BLaER1 (cell line): ENCODE measurements at regions not wholly inside any gene's neighbourhood (a gene's known extent, or its start where the extent isn't known, plus 50 kb on each side); places are given as distances from the start of the nearest gene placed in this dataset.

Source experiments
- H3K27ac ChIP-seq: shearing (Covaris generic); formaldehyde crosslinking; 2 replicates; pipeline ENCODE4 v1.8.1; 2022
- H3K27me3 ChIP-seq: shearing (Covaris generic); formaldehyde crosslinking; 2 replicates; pipeline ENCODE4 v1.8.1; 2022
- H3K36me3 ChIP-seq: shearing (Covaris generic); formaldehyde crosslinking; 2 replicates; pipeline ENCODE4 v1.8.1; 2022
- H3K4me1 ChIP-seq: shearing (Covaris generic); formaldehyde crosslinking; 2 replicates; pipeline ENCODE4 v1.8.1; 2022
- H3K4me2 ChIP-seq: shearing (Covaris generic); formaldehyde crosslinking; 2 replicates; pipeline ENCODE4 v1.8.1; 2022
- H3K4me3 ChIP-seq: shearing (Covaris generic); formaldehyde crosslinking; 2 replicates; pipeline ENCODE4 v1.8.1; 2022
- H3K9ac ChIP-seq: shearing (Covaris generic); formaldehyde crosslinking; 2 replicates; pipeline ENCODE4 v1.8.1; 2022
- H3K9me3 ChIP-seq: shearing (Covaris generic); formaldehyde crosslinking; 2 replicates; pipeline ENCODE4 v1.8.1; 2022
- H4K20me1 ChIP-seq: shearing (Covaris generic); formaldehyde crosslinking; 2 replicates; pipeline ENCODE4 v1.8.1; 2022
- Cebpa-rat ChIP-seq: shearing (Covaris generic); IDR thresholded peaks from 2 replicates; pipeline ENCODE4 v1.8.1; 2022

DNA sequence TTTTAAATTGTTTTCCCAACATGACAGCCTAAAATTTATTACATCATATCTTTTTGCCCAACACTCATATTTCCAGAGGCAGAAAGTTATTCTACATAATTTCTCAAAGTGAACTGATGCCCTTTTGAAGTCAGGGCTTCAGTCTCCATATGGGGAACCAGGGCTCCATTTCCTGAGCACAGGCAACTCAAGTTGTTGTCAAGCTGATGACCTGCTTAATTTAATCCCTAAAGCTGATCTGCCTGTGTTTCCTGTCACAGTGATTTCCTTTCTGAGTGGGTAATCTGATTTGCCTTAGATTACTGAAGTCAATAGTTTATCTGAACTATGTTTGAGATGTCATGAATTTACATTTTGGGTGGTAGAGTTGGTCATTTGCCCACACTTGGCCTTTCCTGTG, 932.1 kb upstream of the MANEA start:
- no peaks in the 10 kb centered on the region for H3K9me3 ChIP-seq
- H3K4me3 ChIP-seq: no peak overlapping the region
- no peaks in the 10 kb centered on the region for H4K20me1 ChIP-seq
- no peak overlapping the region for H3K9ac ChIP-seq
- no peak for TF ChIP-seq Cebpa-rat
- H3K4me2 ChIP-seq: no peak overlapping the region
- no peaks in the 10 kb centered on the region for H3K36me3 ChIP-seq
- no peak overlapping the region for H3K27ac ChIP-seq
- H3K27me3 ChIP-seq: no peaks in the 10 kb centered on the region
- H3K4me1 ChIP-seq: no peaks in the 10 kb centered on the region

DNA sequence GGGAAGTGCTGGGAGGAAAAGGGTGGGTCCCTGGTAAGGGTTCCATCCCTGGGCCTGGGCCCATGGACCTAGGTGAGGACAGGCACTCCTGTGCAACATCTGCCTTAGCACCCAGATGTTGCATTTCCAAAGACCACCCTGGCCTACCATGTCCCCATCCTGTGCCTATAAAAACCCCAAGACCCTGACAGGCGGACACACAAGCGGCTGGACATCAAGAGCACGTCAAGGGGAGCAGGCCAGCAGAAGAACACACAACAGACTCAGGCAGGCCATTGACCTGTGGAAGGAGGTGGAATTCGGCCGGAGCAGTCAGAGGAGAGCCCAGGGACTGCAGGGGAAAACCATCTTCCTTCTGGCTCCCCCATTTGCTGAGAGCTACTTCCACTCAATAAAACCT, 937.8 kb upstream of the MANEA start:
- H3K27me3 ChIP-seq: no peaks in the 10 kb centered on the region
- no peaks in the 10 kb centered on the region for H3K9me3 ChIP-seq
- H4K20me1 ChIP-seq: no peaks in the 10 kb centered on the region
- H3K4me3 ChIP-seq: no peak overlapping the region
- H3K27ac ChIP-seq: no peak overlapping the region
- no peak for TF ChIP-seq Cebpa-rat
- H3K9ac ChIP-seq: no peak overlapping the region
- no peaks in the 10 kb centered on the region for H3K4me1 ChIP-seq
- H3K36me3 ChIP-seq: no peaks in the 10 kb centered on the region
- no peak overlapping the region for H3K4me2 ChIP-seq

DNA sequence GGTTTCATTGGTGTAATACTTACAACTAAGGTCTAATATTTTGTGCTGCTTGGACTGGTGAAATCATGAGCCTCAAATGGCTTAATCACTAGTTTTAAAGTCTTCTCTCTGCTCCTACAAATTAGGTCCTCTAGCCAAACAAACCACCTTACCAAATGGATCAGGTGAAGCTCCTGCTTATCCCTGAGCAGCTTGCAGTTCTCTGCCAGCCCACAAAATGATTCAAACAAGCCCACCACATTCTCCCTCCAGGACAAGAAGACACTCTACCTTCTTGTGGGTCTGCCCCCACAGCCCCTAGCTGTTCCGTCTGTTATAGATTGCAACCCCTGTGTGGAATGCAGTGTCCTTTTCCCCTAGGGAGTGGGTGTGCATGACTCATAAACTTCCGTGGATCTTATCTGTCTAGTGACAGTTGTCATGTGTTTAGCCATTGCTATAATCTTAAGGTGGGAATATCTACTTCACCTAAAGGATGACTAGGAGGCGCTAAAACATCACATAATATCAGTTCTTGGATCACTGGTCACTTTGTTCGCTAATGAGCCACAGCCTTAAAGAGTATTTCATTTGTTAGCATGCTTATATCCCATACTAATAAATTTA, 940.5 kb upstream of the MANEA start:
- Histone ChIP-seq H4K20me1 (no peaks in the 10 kb centered on the region), H3K9ac (no peak overlapping the region), H3K36me3 (no peaks in the 10 kb centered on the region), H3K4me3 (no peak overlapping the region), H3K9me3 (no peaks in the 10 kb centered on the region), H3K27me3 (no peaks in the 10 kb centered on the region), H3K4me2 (no peak overlapping the region), H3K4me1 (no peaks in the 10 kb centered on the region), H3K27ac (no peak overlapping the region)
- no peak for TF ChIP-seq Cebpa-rat

DNA sequence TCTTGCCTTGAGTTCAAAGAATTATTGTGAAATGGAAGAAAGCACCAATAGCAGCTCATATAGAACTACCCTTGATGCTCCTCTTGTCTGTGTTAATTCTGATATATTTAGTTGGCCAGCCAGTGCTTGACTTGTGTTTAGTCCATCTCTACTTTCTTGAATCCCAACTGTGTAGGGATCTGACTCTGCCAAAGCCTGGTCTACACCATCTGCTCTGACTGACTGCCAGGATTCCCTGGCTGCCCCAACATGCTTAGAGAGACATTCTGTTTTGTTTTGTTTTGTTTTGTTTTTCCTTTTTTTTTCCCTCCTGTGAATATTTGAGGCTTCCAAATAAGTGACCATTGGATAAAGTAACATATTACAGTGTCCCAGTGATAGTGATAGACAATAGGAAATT, 953.7 kb upstream of the MANEA start:
- Histone ChIP-seq H3K27me3 (no peaks in the 10 kb centered on the region), H3K9me3 (no peaks in the 10 kb centered on the region), H3K4me3 (no peak overlapping the region), H3K9ac (no peak overlapping the region), H3K4me2 (no peak overlapping the region), H3K4me1 (no peaks in the 10 kb centered on the region), H4K20me1 (no peaks in the 10 kb centered on the region), H3K27ac (no peak overlapping the region), H3K36me3 (no peaks in the 10 kb centered on the region)
- no peak for TF ChIP-seq Cebpa-rat

DNA sequence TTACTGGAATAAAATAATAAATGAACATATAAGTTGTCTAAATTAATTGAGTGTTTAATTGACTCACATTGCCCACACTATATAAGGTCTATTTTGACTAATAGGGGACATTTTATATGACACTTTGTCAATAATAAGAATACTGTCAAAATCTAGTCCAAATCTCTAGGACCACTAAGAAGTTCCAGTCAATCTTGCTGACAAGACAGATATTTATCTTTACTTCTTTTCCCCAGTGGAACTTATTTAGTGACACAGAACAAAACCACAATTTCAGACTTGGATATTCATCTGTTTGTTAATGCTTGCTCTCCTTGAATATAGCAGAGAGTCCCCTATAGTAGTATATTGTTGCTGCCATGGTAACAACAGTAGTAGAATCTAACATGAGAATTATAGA, 954.6 kb upstream of the MANEA start:
- H3K4me1 ChIP-seq: no peaks in the 10 kb centered on the region
- no peaks in the 10 kb centered on the region for H3K27me3 ChIP-seq
- no peak overlapping the region for H3K9ac ChIP-seq
- no peak for TF ChIP-seq Cebpa-rat
- no peak overlapping the region for H3K4me2 ChIP-seq
- H3K27ac ChIP-seq: no peak overlapping the region
- H3K9me3 ChIP-seq: no peaks in the 10 kb centered on the region
- no peaks in the 10 kb centered on the region for H3K36me3 ChIP-seq
- H3K4me3 ChIP-seq: no peak overlapping the region
- H4K20me1 ChIP-seq: no peaks in the 10 kb centered on the region

DNA sequence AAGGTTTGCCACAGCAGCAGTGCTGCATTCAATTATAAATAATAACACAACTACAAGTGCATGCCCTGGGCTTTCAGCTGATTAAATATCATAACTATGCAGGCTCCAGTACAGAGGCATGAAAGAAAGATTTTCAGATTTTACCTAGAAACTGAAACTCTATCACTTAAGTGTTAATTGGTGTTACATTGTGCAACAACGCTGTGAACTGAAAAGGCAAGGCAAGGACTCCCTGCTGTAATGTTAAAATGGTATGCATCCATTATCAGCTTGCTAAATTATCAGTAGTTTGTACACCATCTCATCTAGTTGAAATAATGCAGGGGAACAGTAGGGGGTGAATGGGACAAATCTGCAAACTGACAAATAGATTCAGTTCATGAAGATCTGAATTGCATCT, 976.7 kb upstream of the MANEA start:
- Histone ChIP-seq H3K9me3 (no peaks in the 10 kb centered on the region), H3K9ac (no peak overlapping the region), H3K36me3 (no peaks in the 10 kb centered on the region), H3K4me3 (no peak overlapping the region), H3K4me2 (no peak overlapping the region), H4K20me1 (no peaks in the 10 kb centered on the region), H3K27me3 (no peaks in the 10 kb centered on the region), H3K27ac (no peak overlapping the region), H3K4me1 (no peaks in the 10 kb centered on the region)
- no peak for TF ChIP-seq Cebpa-rat

DNA sequence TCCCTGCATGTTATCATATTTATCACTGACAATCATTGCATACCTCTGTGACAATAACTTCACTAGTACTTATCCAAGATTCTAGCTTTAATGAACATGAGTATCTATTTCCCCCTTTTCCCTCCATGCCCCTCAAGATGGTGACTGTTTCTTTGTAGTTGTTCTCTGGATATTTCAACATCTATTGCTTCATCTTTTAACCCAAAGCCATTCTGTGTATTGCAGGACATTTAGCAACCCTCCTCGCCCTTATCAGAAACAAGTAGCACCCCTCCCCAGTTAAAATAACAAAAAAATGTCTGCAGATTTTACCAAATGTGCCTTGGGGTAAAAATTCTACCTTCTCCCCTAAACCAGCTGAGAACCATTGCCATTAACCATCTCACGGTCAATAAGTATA, 979.8 kb upstream of the MANEA start:
- no peak overlapping the region for H3K4me2 ChIP-seq
- no peaks in the 10 kb centered on the region for H3K9me3 ChIP-seq
- no peak overlapping the region for H3K9ac ChIP-seq
- H4K20me1 ChIP-seq: no peaks in the 10 kb centered on the region
- H3K36me3 ChIP-seq: no peaks in the 10 kb centered on the region
- no peaks in the 10 kb centered on the region for H3K4me1 ChIP-seq
- no peak overlapping the region for H3K4me3 ChIP-seq
- no peak for TF ChIP-seq Cebpa-rat
- H3K27ac ChIP-seq: no peak overlapping the region
- H3K27me3 ChIP-seq: no peaks in the 10 kb centered on the region

DNA sequence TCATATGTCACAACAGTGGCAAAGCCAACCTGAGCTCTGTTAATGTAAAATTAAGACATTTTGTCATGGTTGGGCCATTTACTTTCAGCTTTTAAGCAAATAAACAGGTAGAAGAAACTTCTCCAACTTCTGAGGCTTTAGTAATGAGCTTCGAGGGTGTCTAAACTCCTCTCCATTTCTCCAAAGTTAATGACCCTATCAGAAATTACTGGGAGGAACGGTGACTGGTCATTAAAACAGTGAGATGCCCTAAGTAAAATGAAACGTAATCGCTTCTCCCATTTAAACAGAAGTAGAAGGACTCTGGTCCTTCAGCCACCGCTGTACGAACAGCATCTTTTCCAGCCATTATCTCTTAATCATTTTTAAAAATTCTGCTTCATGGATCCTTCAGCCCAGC, 986.9 kb upstream of the MANEA start:
- H3K27me3 ChIP-seq: no peaks in the 10 kb centered on the region
- H3K4me2 ChIP-seq: no peak overlapping the region
- H3K4me3 ChIP-seq: no peak overlapping the region
- TF ChIP-seq Cebpa-rat: no peak
- H3K36me3 ChIP-seq: no peaks in the 10 kb centered on the region
- H4K20me1 ChIP-seq: no peaks in the 10 kb centered on the region
- no peak overlapping the region for H3K9ac ChIP-seq
- no peaks in the 10 kb centered on the region for H3K9me3 ChIP-seq
- no peak overlapping the region for H3K27ac ChIP-seq
- H3K4me1 ChIP-seq: no peaks in the 10 kb centered on the region

DNA sequence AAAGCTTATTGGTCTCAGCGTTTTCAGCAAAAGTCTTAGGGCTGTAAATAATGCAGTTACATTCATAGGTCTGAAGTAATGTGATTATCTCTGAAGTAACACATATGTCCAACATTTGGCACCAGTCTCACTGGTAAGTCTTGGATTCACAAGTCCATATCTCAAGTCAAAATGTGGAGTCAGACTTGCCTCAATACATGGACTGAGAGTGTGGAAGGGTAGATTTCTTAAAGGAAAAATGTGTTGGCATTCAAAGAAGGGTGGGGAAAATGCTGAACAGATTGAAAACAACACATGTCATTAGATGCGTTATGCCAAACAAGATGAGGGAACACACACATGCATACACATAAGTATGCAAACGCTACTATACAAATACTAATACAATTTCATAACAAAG, 989.0 kb upstream of the MANEA start:
- H3K4me3 ChIP-seq: no peak overlapping the region
- H3K27me3 ChIP-seq: no peaks in the 10 kb centered on the region
- TF ChIP-seq Cebpa-rat: no peak
- no peaks in the 10 kb centered on the region for H4K20me1 ChIP-seq
- no peak overlapping the region for H3K27ac ChIP-seq
- no peak overlapping the region for H3K9ac ChIP-seq
- no peak overlapping the region for H3K4me2 ChIP-seq
- H3K9me3 ChIP-seq: no peaks in the 10 kb centered on the region
- no peaks in the 10 kb centered on the region for H3K4me1 ChIP-seq
- no peaks in the 10 kb centered on the region for H3K36me3 ChIP-seq

DNA sequence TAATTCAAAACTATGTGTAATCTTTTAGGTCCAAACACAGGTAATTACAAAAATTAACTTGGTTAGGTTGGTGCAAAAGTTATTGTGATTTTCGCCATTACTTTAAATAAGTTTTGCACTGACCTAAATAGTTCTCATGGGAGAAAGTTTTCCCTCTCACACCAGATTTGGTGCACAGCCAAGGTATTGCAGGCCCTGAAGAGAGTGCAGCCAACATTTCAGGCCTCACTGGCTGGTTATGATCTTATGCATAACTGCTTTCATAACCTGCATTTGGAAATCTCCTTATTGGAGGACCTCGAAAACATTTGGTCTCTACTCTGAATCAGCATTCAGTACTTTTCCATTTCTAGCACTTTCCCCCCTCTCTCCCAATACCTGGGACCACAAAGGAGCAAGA, 993.1 kb upstream of the MANEA start:
- Histone ChIP-seq H3K4me2 (no peak overlapping the region), H3K4me1 (no peaks in the 10 kb centered on the region), H3K9me3 (no peaks in the 10 kb centered on the region), H3K4me3 (no peak overlapping the region), H3K9ac (no peak overlapping the region), H3K27ac (no peak overlapping the region), H3K27me3 (no peaks in the 10 kb centered on the region), H4K20me1 (no peaks in the 10 kb centered on the region), H3K36me3 (no peaks in the 10 kb centered on the region)
- no peak for TF ChIP-seq Cebpa-rat

DNA sequence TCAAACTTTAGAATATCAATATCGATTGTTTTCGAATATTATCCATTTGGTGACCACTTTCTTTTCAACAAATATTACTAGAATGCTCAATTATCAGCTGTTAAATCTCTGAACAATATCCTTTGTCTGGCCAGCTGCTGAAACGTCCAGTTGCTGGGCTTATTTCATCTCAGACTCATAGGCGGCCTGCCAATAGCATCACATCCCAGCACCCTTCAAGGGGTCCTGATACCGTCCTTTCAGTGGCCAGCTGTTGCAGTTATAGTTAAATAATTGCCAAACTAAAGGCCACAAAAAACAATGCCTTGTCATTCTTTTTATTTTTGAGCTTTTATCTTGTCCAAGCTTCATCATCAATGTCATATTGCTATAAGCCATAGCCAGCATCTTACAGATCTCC, 1006.8 kb upstream of the MANEA start:
- H3K4me3 ChIP-seq: no peak overlapping the region
- no peaks in the 10 kb centered on the region for H3K36me3 ChIP-seq
- H3K9ac ChIP-seq: no peak overlapping the region
- no peaks in the 10 kb centered on the region for H3K4me1 ChIP-seq
- H3K4me2 ChIP-seq: no peak overlapping the region
- no peaks in the 10 kb centered on the region for H4K20me1 ChIP-seq
- no peak for TF ChIP-seq Cebpa-rat
- no peak overlapping the region for H3K27ac ChIP-seq
- no peaks in the 10 kb centered on the region for H3K27me3 ChIP-seq
- H3K9me3 ChIP-seq: no peaks in the 10 kb centered on the region
